CD14-positive monocyte (primary cell): ENCODE measurements at regions not wholly inside any gene's neighbourhood (a gene's known extent, or its start where the extent isn't known, plus 50 kb on each side); places are given as distances from the start of the nearest gene placed in this dataset.

Experiments used
- DNase-seq, 3 donors: peaks; one replicate each; pipeline ENCODE4 v3.0.0-alpha.2; 2011 to 2022
- H2AFZ ChIP-seq: 2 replicates; pipeline ENCODE4 v1.6.0; 2012; ENCODE audit warnings: mild to moderate bottlenecking, low read depth, low read length, inconsistent platforms; ENCODE audit not compliant: insufficient read depth, poor library complexity, severe bottlenecking
- H3K27ac ChIP-seq, 2 donors: 1 replicate in 1 of 2; 2 replicates in 1 of 2; pipeline ENCODE4 v1.5.1; 2012 to 2013; ENCODE audit warnings: low read length in 2 of 2, control low read depth in 1 of 2, inconsistent platforms in 1 of 2, low read depth in 1 of 2, mild to moderate bottlenecking in 1 of 2
- H3K27me3 ChIP-seq, 2 donors: one replicate each; pipeline versions ENCODE4 v1.6.0 to v1.6.1; 2011 to 2013; ENCODE audit warnings: low read length in 2 of 2; ENCODE audit not compliant: control insufficient read depth in 2 of 2, insufficient read depth in 2 of 2
- H3K36me3 ChIP-seq, 2 donors: replicated peaks in 1 of 2; 1 replicate in 1 of 2; 2 replicates in 1 of 2; pipeline versions ENCODE4 v1.5.1 to v1.6.1; 2012 to 2013; ENCODE audit warnings: low read length in 2 of 2, control low read depth in 1 of 2, inconsistent platforms in 1 of 2, mild to moderate bottlenecking in 1 of 2; ENCODE audit not compliant: insufficient read depth in 2 of 2, control insufficient read depth in 1 of 2
- H3K4me1 ChIP-seq, 2 donors: 1 replicate in 1 of 2; 2 replicates in 1 of 2; pipeline versions ENCODE4 v1.5.1 to v1.6.1; 2012 to 2013; ENCODE audit warnings: low read length in 2 of 2, control low read depth in 1 of 2, inconsistent platforms in 1 of 2, mild to moderate bottlenecking in 1 of 2, moderate library complexity in 1 of 2; ENCODE audit not compliant: insufficient read depth in 2 of 2, control insufficient read depth in 1 of 2
- H3K4me2 ChIP-seq: replicated peaks from 2 replicates; pipeline ENCODE3; 2012; ENCODE audit warnings: low read length, moderate library complexity, mild to moderate bottlenecking; ENCODE audit not compliant: poor library complexity, severe bottlenecking; ENCODE audit errors: extremely low read depth
- H3K4me3 ChIP-seq, 3 experiments: fragments of 200-600 bp in 1 of 3; sonication (generic) in 1 of 3; replicated peaks in 1 of 3; 1 replicate in 2 of 3; 2 replicates in 1 of 3; pipeline ENCODE4 v1.5.1; 2011 to 2013; ENCODE audit warnings: low read length in 3 of 3, mild to moderate bottlenecking in 3 of 3, control low read depth in 2 of 3, low read depth in 2 of 3, inconsistent platforms in 1 of 3, moderate library complexity in 1 of 3
- H3K79me2 ChIP-seq: 2 replicates; pipeline ENCODE4 v1.6.0; 2012; ENCODE audit warnings: mild to moderate bottlenecking, control low read depth, inconsistent platforms, low read length, moderate library complexity; ENCODE audit not compliant: insufficient read depth
- H3K9ac ChIP-seq: 2 replicates; pipeline ENCODE4 v1.6.0; 2017; ENCODE audit warnings: low read length, mild to moderate bottlenecking; ENCODE audit not compliant: insufficient read depth, poor library complexity, severe bottlenecking
- H3K9me3 ChIP-seq, 2 donors: replicated peaks in 1 of 2; 1 replicate in 1 of 2; 2 replicates in 1 of 2; pipeline versions ENCODE4 v1.5.1 to v1.6.1; 2012 to 2013; ENCODE audit warnings: low read length in 2 of 2, control low read depth in 1 of 2; ENCODE audit not compliant: control insufficient read depth in 1 of 2, insufficient read depth in 1 of 2
- H4K20me1 ChIP-seq: 2 replicates; pipeline ENCODE4 v1.6.0; 2012; ENCODE audit warnings: mild to moderate bottlenecking, low read length, control low read depth, moderate library complexity; ENCODE audit not compliant: insufficient read depth
- H3K27ac Mint-ChIP-seq, 7 donors: one replicate each; pipeline ENCODE4 v1.8.0; 2020; ENCODE audit warnings: mild to moderate bottlenecking in 7 of 7, mixed read lengths in 7 of 7, moderate library complexity in 6 of 7, inconsistent platforms in 2 of 7
- H3K27me3 Mint-ChIP-seq, 3 donors: one replicate each; pipeline ENCODE4 v1.8.0; 2021 to 2022; ENCODE audit warnings: low read depth in 3 of 3, mild to moderate bottlenecking in 3 of 3, mixed read lengths in 3 of 3, moderate library complexity in 3 of 3, inconsistent platforms in 1 of 3
- H3K36me3 Mint-ChIP-seq, 2 donors: one replicate each; pipeline ENCODE4 v1.8.0; 2020; ENCODE audit warnings: mixed read lengths in 2 of 2, inconsistent platforms in 1 of 2, mild to moderate bottlenecking in 1 of 2
- H3K4me1 Mint-ChIP-seq: one replicate; pipeline ENCODE4 v1.8.0; 2020; ENCODE audit warnings: mild to moderate bottlenecking, mixed read lengths
- H3K4me3 Mint-ChIP-seq, 2 donors: one replicate each; pipeline ENCODE4 v1.8.0; 2020; ENCODE audit warnings: mild to moderate bottlenecking in 2 of 2, mixed read lengths in 2 of 2, moderate library complexity in 1 of 2
- H3K9me3 Mint-ChIP-seq, 7 donors: one replicate each; pipeline ENCODE4 v1.8.0; 2020 to 2022; ENCODE audit warnings: mixed read lengths in 7 of 7, mild to moderate bottlenecking in 6 of 7, moderate library complexity in 6 of 7, inconsistent platforms in 2 of 7
- CTCF ChIP-seq: fragments of 200-600 bp; IDR thresholded peaks from one replicate; pipeline ENCODE4 v1.8.0; 2022; ENCODE audit warnings: antibody characterized with exemption, mild to moderate bottlenecking
- intact Hi-C, 2 donors: fragments of 100-400 bp; cut with micrococcal nuclease; formaldehyde crosslinking; loops; one replicate each; pipeline versions ENCODE4 v1.15.0 to v1.15.1; 2023

- Mint-ChIP-seq H3K27ac (no peak overlapping the region), H3K36me3 (no peaks in the 10 kb centered on the region), H3K4me1 (no peaks in the 10 kb centered on the region), H3K9me3 (peaks cover 0 to 3% (median 1%) of the 10 kb centered on the region in 7 donors), H3K4me3 (no peak overlapping the region), H3K27me3 (peaks cover 0 to 2% (median 0%) of the 10 kb centered on the region in 3 donors)
- DNase-seq = no peak
- intact Hi-C loops = no loop called here
- Histone ChIP-seq H4K20me1 (no peaks in the 10 kb centered on the region), H3K4me2 (no peak overlapping the region), H3K27me3 (no peaks in the 10 kb centered on the region), H3K9me3 (no peaks in the 10 kb centered on the region), H3K9ac (no peak overlapping the region), H3K79me2 (no peaks in the 10 kb centered on the region), H3K4me1 (no peaks in the 10 kb centered on the region), H3K4me3 (no peak overlapping the region), H2AFZ (no peak overlapping the region), H3K27ac (no peak overlapping the region), H3K36me3 (no peaks in the 10 kb centered on the region)
- TF ChIP-seq CTCF = no peak
These were observed 232.0 kb downstream of the DSC3 start for GRCh38 chr18:30810580-30810979.

- no peak overlapping the region for H3K27ac ChIP-seq
- intact Hi-C loops = no loop called here
- Mint-ChIP-seq H3K27ac (no peak overlapping the region), H3K4me1 (no peaks in the 10 kb centered on the region), H3K4me3 (no peak overlapping the region), H3K9me3 (peaks cover 0 to 3% (median 0%) of the 10 kb centered on the region in 7 donors), H3K27me3 (peaks cover 0 to 2% (median 0%) of the 10 kb centered on the region in 3 donors), H3K36me3 (no peaks in the 10 kb centered on the region)
- no peaks in the 10 kb centered on the region for H3K79me2 ChIP-seq
- H3K36me3 ChIP-seq = no peaks in the 10 kb centered on the region
- H2AFZ ChIP-seq = no peak overlapping the region
- no peak overlapping the region for H3K4me2 ChIP-seq
- no peaks in the 10 kb centered on the region for H3K4me1 ChIP-seq
- H3K9me3 ChIP-seq = no peaks in the 10 kb centered on the region
- no peak overlapping the region for H3K4me3 ChIP-seq
- H3K27me3 ChIP-seq = no peaks in the 10 kb centered on the region
- TF ChIP-seq CTCF = no peak
- no peak for DNase-seq
- no peaks in the 10 kb centered on the region for H4K20me1 ChIP-seq
- H3K9ac ChIP-seq = no peak overlapping the region
These were observed 235.7 kb downstream of the DSC3 start for GRCh38 chr18:30806823-30807222.
